T1000 (cell line): ENCODE measurements at regions not wholly inside any gene's neighbourhood (a gene's known extent, or its start where the extent isn't known, plus 50 kb on each side); places are given as distances from the start of the nearest gene placed in this dataset.

ENCODE experiments used
- DNase-seq: peaks from one replicate; lab custom pipeline; 2025; ENCODE audit warnings: mixed read lengths; lab: John Stamatoyannopoulos, UW

GRCh38 chr3:31455524-31455923 lies 77.2 kb upstream of the STT3B start:
- no peak for DNase-seq

DNA sequence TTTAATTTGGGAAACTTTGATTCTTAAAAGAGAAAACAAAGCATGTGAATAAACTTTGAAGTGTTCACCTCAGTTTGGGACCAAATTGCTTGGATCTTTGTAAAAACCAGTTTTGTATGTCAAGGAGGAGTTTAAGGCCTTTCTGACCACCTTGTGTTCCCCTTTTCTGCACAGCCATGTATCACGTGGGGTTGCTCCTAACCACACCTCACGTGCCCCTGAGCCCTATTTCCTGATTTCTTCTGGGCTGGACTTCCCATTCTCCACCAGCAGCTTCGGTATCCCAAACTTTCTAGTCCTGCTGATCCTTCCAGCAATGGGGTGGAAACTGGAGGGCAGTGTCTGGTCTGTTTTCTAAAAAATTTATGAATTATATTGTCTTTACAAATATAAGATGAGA lies 76.4 kb upstream of the STT3B start:
- no peak for DNase-seq

DNA sequence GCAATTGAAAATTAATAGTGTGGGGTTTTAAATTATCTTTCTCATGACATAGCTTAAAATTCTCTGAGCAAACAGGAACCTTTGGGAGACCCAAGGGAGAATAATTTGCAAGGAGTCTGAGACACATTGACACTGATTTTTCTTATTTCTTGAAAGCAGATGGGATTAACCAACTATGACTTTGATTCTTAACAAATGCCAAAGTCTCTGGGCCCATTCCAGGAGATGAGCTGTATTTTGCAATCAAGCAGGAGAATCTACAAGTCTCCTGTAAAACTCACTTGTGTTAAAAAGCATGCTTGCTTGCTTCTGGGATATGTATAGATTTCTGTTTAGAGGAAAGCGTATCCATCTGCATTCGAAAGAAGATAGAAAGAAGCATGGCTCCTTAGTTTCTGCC lies 71.3 kb upstream of the STT3B start:
- no peak for DNase-seq

DNA sequence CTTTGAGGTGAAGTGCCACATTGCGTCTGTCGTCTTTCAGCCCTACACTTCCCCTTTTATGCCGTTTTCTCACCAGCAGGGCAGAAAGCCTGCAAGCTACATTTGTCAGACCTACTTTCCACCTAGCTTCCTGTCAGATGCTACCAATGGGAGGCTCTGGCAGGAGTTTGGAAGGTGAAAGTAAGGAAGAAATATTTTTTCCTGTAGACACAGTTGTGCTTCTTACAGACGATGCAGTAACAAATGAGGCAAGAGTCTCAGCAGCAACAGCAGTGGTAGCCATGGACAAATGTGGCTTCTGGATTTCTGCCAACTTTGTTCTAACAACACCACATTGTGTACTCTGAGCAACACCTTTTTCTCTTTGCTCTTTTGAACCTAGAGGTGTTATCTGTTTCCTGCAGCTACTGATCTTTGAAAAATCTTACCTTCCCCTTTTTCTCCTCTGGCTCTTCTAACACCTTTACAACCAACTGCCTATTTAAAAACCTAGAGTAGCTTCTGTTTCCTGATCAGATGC lies 70.6 kb upstream of the STT3B start:
- DNase-seq: no peak

DNA sequence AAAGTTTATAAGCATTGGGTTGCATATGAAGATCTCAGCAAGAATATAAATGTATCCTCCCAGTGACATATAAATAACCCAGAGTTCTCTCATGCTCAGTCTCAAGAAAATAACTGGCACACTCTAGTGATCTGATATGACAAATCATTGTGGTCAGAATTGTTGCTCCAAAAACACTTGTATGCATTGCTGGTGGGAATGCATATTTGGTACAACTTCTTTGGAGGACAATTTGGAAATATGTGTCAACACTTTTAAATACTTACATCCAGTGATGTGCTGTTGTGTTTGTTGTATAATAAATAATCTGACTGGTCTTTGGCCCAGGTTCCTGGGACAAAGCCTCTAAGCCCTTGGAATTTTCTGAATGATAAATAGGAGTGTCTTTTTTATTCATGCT lies 66.7 kb upstream of the STT3B start:
- no peak for DNase-seq

- DNase-seq: no peak
Measured at GRCh38 chr3:31466866-31467265, 65.9 kb upstream of the STT3B start.

- no peak for DNase-seq
Measured at GRCh38 chr3:31468433-31468832, 64.3 kb upstream of the STT3B start.

- DNase-seq: no peak
Measured at GRCh38 chr3:31469385-31469784, 63.3 kb upstream of the STT3B start.

GRCh38 chr3:31472479-31473390 lies 60.0 kb upstream of the STT3B start:
- DNase-seq: peak; percentile 25

DNA sequence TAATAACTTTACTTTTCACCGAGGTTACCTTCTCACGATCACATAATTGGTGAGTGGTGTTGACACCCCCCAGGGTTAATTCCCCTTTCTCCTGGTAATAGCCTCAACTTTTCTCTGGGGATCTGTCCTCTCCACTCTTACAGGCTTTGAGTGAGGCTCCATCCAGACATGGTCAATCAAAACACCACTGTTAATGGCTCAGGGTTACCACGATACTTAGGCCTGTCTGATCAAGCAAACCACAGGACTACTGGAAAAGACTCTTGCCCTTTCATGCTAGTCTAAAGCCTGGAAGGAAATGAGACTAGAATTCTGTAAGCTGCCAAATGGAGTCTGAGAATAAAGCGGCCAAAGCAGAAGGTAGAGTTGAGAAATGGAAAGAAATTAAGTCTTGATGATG lies 56.5 kb upstream of the STT3B start:
- no peak for DNase-seq

DNA sequence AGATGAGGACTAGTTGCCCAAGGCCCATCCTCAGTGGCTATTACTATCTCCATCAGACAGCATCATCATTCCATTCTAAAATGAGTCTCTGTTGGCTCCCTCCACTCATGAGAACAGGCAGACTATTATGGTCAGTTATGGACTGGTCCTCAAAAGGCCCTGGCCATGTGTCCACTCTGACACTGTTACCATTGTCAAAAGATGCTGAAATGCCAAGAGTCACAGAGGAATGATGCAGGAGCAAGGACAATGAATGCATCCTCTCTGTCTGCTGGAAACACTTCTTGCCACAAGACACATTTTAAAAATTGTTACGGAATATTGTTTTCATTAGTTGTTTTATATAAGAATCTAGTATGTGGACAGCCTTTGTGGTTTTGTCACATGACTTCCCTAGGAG lies 53.3 kb upstream of the STT3B start:
- no peak for DNase-seq

DNA sequence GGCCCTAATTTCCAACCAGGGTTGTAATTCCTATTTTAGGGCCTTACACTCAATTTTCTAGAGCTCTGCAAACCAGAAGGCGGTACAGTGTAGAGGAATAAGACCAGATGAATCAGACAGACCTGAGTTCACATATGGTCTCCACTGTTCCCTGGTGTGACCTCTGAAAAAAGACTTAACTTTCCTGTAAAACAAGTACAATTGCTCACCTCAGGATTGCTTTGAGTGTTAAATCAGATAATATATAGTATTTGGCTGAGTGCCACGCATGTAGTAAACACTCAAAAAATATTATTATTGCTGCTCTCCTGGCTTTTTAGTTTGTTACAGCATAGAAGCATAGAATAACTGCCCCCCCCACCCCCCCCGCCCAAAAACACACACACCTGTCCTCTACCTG lies 51.0 kb upstream of the STT3B start:
- no peak for DNase-seq

DNA sequence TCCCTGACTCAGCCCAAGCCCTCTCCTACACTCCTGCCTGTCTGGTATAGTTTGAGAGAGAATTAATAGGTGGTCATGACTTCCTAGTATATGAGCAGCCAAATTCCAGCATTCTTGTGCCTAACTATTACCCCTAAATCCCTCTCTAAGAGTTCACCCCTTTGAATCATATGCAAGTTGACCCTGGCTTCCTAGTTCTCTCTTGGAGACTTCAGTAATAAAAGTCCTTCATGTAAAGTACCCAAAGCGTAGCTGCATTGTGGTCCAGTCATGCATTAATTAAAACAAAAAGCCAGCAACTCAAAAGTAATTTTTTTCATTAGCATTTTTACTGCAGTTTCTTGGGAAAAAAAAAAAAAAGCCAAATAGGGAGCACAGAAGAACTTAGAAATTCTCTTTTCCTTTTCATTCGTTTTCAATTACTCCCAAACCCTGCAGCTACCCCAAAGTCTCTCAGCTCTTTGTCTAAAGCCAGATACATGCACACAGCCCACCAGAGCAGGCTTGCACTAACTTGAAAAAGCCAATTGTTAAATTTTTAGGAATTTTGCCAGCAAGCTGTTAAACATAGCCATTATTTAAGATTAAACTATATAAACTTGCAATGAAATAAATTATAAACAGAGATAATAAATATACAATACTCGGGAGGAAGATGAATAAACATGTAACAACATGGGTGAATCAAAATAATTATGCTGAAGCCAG lies 50.1 kb upstream of the STT3B start:
- DNase-seq: no peak
